Psoas muscle (tissue), 7 donors: ENCODE measurements at regions not wholly inside any gene's neighbourhood (a gene's known extent, or its start where the extent isn't known, plus 50 kb on each side); places are given as distances from the start of the nearest gene placed in this dataset.

Source experiments
- ATAC-seq, 4 donors: fragments of 200-7000 bp; cut with Tn5 transposase; one replicate each; pipeline ENCODE4 v1.9.1; 2020; ENCODE audit warnings: moderate library complexity in 3 of 4, mild to moderate bottlenecking in 2 of 4
- DNase-seq, 2 donors: peaks; one replicate each; pipeline ENCODE4 v3.0.0-alpha.2; 2020
- H3K27ac ChIP-seq: fragments of 200-600 bp; one replicate; pipeline ENCODE4 v1.8.0; 2022
- H3K27me3 ChIP-seq, 3 donors: fragments of 200-600 bp in 1 of 3; one replicate each; pipeline versions ENCODE4 v1.6.1 to v1.8.0; 2013 to 2022; ENCODE audit warnings: low read length in 2 of 3, mild to moderate bottlenecking in 2 of 3, moderate library complexity in 1 of 3; ENCODE audit not compliant: insufficient read depth in 3 of 3
- H3K36me3 ChIP-seq, 2 donors: fragments of 200-600 bp in 1 of 2; one replicate each; pipeline versions ENCODE4 v1.6.1 to v1.8.0; 2013 to 2022; ENCODE audit warnings: low read depth in 1 of 2, mild to moderate bottlenecking in 1 of 2, moderate library complexity in 1 of 2; ENCODE audit not compliant: insufficient read depth in 1 of 2
- H3K4me1 ChIP-seq: fragments of 200-600 bp; one replicate; pipeline ENCODE4 v1.8.0; 2022
- H3K4me3 ChIP-seq: fragments of 200-600 bp; one replicate; pipeline ENCODE4 v1.8.0; 2022; ENCODE audit warnings: mild to moderate bottlenecking
- H3K9me3 ChIP-seq: fragments of 200-600 bp; one replicate; pipeline ENCODE4 v1.8.0; 2022
- WGBS, 3 donors: extraction: QIAGEN DNeasy Blood & Tissue Kit; methylation state at CpG; one replicate each; pipeline versions ENCODE4 v1.1.6 to v1.1.7; 2013; 5-methylcytosine and 5-hydroxymethylcytosine counted together
- intact Hi-C, 2 donors: fragments of 100-400 bp; cut with DNase I; formaldehyde crosslinking; loops; one replicate each; pipeline versions ENCODE4 v1.11.0 to v1.14.2; 2022
- TF ChIP-seq, protein P1 (sequence below): fragments of 200-600 bp; IDR thresholded peaks from one replicate; pipeline ENCODE4 v1.8.0; 2022; ENCODE audit warnings: antibody characterized with exemption
- donor health status: healthy with polysubstance abuse.
- donor health status: DM: no; HTN: no; CAD: no; lungs with moderate emphysema.
- donor health status: Bipolar disorder and iron deficiency.
- donor health status: healthy.
- donor health status: DM: yes; HTN: yes; CAD: no.
- donor health status: DM: no; HTN: no; CAD: no.
- donor health status: DM: yes; HTN: yes; CAD: no.

DNA sequence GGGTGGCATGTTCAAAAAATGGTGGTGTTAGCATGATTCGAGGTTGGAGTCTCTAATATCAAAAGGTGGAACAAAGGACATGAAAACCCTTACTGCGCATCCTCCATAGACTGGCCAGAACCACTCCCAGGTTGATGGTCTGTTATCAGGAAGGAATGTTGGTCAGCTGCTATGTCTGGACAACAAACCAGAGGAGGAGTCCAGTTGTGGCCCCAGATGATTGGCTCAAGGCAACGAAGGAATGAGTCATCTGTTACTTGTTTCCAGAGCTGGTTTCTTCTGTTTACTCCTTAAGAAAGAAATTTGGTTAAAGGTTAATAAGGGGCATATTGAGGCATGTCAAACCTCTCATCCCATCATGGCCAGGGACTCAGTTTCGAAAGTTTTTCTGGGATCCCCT lies 56.8 kb upstream of the GRIA4 start:
- Histone ChIP-seq H3K36me3 (no peaks in the 10 kb centered on the region), H3K27me3 (no peaks in the 10 kb centered on the region), H3K4me1 (no peaks in the 10 kb centered on the region), H3K4me3 (no peak overlapping the region), H3K27ac (no peak overlapping the region), H3K9me3 (no peaks in the 10 kb centered on the region)
- ATAC-seq (no peak), DNase-seq (no peak)
- intact Hi-C loops, result no loop called here
- TF ChIP-seq, protein P1, sequence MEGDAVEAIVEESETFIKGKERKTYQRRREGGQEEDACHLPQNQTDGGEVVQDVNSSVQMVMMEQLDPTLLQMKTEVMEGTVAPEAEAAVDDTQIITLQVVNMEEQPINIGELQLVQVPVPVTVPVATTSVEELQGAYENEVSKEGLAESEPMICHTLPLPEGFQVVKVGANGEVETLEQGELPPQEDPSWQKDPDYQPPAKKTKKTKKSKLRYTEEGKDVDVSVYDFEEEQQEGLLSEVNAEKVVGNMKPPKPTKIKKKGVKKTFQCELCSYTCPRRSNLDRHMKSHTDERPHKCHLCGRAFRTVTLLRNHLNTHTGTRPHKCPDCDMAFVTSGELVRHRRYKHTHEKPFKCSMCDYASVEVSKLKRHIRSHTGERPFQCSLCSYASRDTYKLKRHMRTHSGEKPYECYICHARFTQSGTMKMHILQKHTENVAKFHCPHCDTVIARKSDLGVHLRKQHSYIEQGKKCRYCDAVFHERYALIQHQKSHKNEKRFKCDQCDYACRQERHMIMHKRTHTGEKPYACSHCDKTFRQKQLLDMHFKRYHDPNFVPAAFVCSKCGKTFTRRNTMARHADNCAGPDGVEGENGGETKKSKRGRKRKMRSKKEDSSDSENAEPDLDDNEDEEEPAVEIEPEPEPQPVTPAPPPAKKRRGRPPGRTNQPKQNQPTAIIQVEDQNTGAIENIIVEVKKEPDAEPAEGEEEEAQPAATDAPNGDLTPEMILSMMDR, result no peak
- 65 to 87% (median 77%) methylated on average over 4 of the region's 4 CpGs for WGBS, 3 donors

DNA sequence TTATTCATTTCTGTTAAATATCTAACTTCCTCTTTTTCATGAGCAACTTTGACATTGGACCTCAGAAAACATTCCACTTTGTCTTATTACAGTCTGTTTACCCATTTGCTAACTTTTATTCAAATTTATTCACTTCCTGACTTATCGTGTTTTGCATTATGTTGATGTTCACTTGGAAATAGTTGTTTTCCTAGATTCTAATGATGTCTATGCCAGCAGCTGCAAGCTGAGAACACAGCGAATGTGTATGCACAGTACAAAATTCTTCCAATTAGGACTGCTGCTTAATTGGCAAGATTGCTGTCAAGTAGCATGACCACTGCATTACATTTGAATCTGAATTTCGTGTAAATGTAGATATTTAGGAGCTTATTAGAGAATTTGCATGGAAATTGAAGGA lies 61.5 kb upstream of the GRIA4 start:
- H3K9me3 ChIP-seq, result no peaks in the 10 kb centered on the region
- no peak overlapping the region for H3K4me3 ChIP-seq
- H3K27ac ChIP-seq, result no peak overlapping the region
- no peaks in the 10 kb centered on the region for H3K4me1 ChIP-seq
- TF ChIP-seq, protein P1, result no peak
- no peaks in the 10 kb centered on the region for H3K36me3 ChIP-seq
- intact Hi-C loops, result no loop called here
- DNase-seq, result no peak
- ATAC-seq, result no peak
- WGBS, 3 donors, result 17 to 31% (median 20%) methylated on average over 3 of the region's 3 CpGs
- H3K27me3 ChIP-seq, result no peaks in the 10 kb centered on the region

DNA sequence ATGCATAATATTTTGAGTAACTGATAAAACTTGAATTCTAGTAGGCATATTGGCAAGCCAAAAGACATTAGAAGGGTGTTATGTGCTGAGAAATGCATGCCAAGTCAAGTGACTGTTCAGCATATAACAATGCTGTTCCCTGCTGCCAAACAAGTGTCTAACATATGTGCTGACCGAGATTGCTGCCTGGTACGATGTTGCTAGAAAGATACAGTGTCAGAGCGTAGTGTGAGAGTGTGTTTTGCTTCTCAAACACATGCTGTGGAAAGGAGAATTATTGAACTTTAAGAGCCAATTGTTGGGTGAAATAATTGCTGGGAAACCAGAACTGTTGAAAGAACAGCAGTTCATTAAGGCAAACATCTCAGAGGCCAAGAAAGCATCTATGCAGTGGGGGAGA lies 71.3 kb upstream of the GRIA4 start:
- Histone ChIP-seq H3K4me1 (no peaks in the 10 kb centered on the region), H3K4me3 (no peak overlapping the region), H3K36me3 (no peaks in the 10 kb centered on the region), H3K27me3 (no peaks in the 10 kb centered on the region), H3K9me3 (no peaks in the 10 kb centered on the region), H3K27ac (no peak overlapping the region)
- DNase-seq (no peak), ATAC-seq (no peak)
- WGBS, 3 donors, result 42 to 63% (median 47%) methylated on average over 3 of the region's 3 CpGs
- TF ChIP-seq, protein P1, result no peak
- intact Hi-C loops, result no loop called here

DNA sequence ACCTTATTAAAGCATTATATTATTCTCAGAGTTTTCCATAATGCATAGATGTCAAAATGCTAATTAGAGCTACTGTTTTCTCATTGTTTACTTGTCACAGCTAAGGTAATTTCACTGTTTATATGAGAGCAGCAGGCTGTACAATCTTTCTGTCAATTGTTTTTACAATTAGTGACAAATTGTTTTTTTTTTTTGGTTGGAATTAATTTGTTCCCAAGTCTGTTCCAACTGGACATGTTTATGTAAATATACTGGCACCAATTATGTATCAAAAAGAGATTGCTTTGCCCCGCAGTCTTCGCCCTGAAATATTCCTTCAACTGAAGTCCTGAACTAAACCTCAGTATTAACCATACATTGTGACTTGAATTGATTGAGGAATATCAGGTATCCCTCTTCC lies 72.3 kb upstream of the GRIA4 start:
- no peaks in the 10 kb centered on the region for H3K4me1 ChIP-seq
- WGBS, 3 donors, result 47% methylated on average over 2 of the region's 2 CpGs
- H3K36me3 ChIP-seq, result no peaks in the 10 kb centered on the region
- no peak for ATAC-seq
- TF ChIP-seq, protein P1, result no peak
- H3K9me3 ChIP-seq, result no peaks in the 10 kb centered on the region
- DNase-seq, result no peak
- no peaks in the 10 kb centered on the region for H3K27me3 ChIP-seq
- H3K4me3 ChIP-seq, result no peak overlapping the region
- intact Hi-C loops, result no loop called here
- no peak overlapping the region for H3K27ac ChIP-seq

DNA sequence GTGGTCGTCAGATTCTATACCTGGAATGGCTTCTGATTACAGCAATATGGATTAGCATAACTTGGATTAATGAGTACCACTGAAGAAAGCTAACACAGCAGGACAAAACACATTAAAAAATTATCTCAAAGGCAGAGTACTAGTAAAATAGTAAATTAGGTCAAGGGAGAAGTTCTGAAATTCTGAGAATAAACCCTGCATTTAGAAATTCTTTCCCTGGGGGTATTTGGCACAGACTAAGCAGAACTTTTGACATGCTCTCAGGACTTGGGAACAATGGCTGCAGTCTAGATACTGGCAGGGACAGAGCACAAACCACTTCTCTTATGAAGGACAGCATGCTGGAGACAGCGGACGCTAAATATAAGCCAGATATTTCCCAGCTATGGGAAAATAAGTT lies 85.6 kb upstream of the GRIA4 start:
- DNase-seq, result no peak
- Histone ChIP-seq H3K27me3 (no peaks in the 10 kb centered on the region), H3K36me3 (no peaks in the 10 kb centered on the region), H3K9me3 (peaks cover 5% of the 10 kb centered on the region), H3K27ac (no peak overlapping the region), H3K4me3 (no peak overlapping the region), H3K4me1 (no peaks in the 10 kb centered on the region)
- WGBS, 3 donors, result 36 to 56% (median 44%) methylated on average over 3 of the region's 3 CpGs
- no peak for ATAC-seq
- TF ChIP-seq, protein P1, result no peak
- intact Hi-C loops, result no loop called here
